Neutrophil (primary cell): ENCODE measurements at regions not wholly inside any gene's neighbourhood (a gene's known extent, or its start where the extent isn't known, plus 50 kb on each side); places are given as distances from the start of the nearest gene placed in this dataset.

Experiments
- H3K27ac ChIP-seq: fragments of 200-600 bp; sonication (generic); 2 replicates; pipeline ENCODE4 v1.5.1; 2016; ENCODE audit warnings: mild to moderate bottlenecking, moderate library complexity
- H3K27me3 ChIP-seq: fragments of 200-600 bp; sonication (generic); 2 replicates; pipeline ENCODE4 v1.6.0; 2016; ENCODE audit warnings: mild to moderate bottlenecking
- H3K36me3 ChIP-seq: fragments of 200-600 bp; sonication (generic); 2 replicates; pipeline ENCODE4 v1.5.1; 2017
- H3K4me1 ChIP-seq, 2 experiments: fragments of 200-600 bp in 1 of 2; sonication (generic) in 1 of 2; 1 replicate in 1 of 2; 2 replicates in 1 of 2; pipeline versions ENCODE4 v1.5.1 to v1.6.1; 2013 to 2016; ENCODE audit warnings: low read depth in 1 of 2, low read length in 1 of 2, mild to moderate bottlenecking in 1 of 2, moderate library complexity in 1 of 2; ENCODE audit not compliant: control insufficient read depth in 1 of 2, insufficient read depth in 1 of 2
- H3K4me3 ChIP-seq, 2 experiments: fragments of 200-600 bp in 1 of 2; sonication (generic) in 1 of 2; 1 replicate in 1 of 2; 2 replicates in 1 of 2; pipeline ENCODE4 v1.5.1; 2013 to 2016; ENCODE audit warnings: low read depth in 1 of 2, low read length in 1 of 2, mild to moderate bottlenecking in 1 of 2, moderate library complexity in 1 of 2
- H3K9me3 ChIP-seq: fragments of 200-600 bp; sonication (generic); 2 replicates; pipeline ENCODE4 v1.5.1; 2016
- CTCF ChIP-seq: fragments of 200-600 bp; sonication (generic); IDR thresholded peaks from 2 replicates; pipeline ENCODE4 v1.5.1; 2016; ENCODE audit warnings: antibody characterized with exemption

GRCh38 chr5:164844348-164844747 is 1338.9 kb downstream of the MAT2B start:
- H3K36me3 ChIP-seq: no peaks in the 10 kb centered on the region
- H3K4me1 ChIP-seq: no peaks in the 10 kb centered on the region
- no peak overlapping the region for H3K4me3 ChIP-seq
- H3K27ac ChIP-seq: no peak overlapping the region
- H3K27me3 ChIP-seq: no peaks in the 10 kb centered on the region
- no peak for TF ChIP-seq CTCF
- no peaks in the 10 kb centered on the region for H3K9me3 ChIP-seq

GRCh38 chr5:164860896-164861295 is 1355.5 kb downstream of the MAT2B start:
- Histone ChIP-seq H3K9me3 (no peaks in the 10 kb centered on the region), H3K27me3 (no peaks in the 10 kb centered on the region), H3K4me3 (no peak overlapping the region), H3K27ac (no peak overlapping the region), H3K4me1 (no peaks in the 10 kb centered on the region), H3K36me3 (no peaks in the 10 kb centered on the region)
- TF ChIP-seq CTCF: no peak

- Histone ChIP-seq H3K4me1 (no peaks in the 10 kb centered on the region), H3K27me3 (no peaks in the 10 kb centered on the region), H3K27ac (no peak overlapping the region), H3K36me3 (no peaks in the 10 kb centered on the region), H3K4me3 (no peak overlapping the region), H3K9me3 (no peaks in the 10 kb centered on the region)
- TF ChIP-seq CTCF: no peak
These were observed 1356.2 kb downstream of the MAT2B start for GRCh38 chr5:164861610-164862009.

GRCh38 chr5:164868761-164869160 is 1363.3 kb downstream of the MAT2B start:
- Histone ChIP-seq H3K4me1 (no peaks in the 10 kb centered on the region), H3K9me3 (no peaks in the 10 kb centered on the region), H3K27ac (no peak overlapping the region), H3K36me3 (no peaks in the 10 kb centered on the region), H3K4me3 (no peak overlapping the region), H3K27me3 (no peaks in the 10 kb centered on the region)
- TF ChIP-seq CTCF: no peak

- H3K9me3 ChIP-seq: peaks cover 2% of the 10 kb centered on the region
- no peak for TF ChIP-seq CTCF
- H3K27ac ChIP-seq: no peak overlapping the region
- no peaks in the 10 kb centered on the region for H3K36me3 ChIP-seq
- H3K4me3 ChIP-seq: no peak overlapping the region
- H3K27me3 ChIP-seq: no peaks in the 10 kb centered on the region
- H3K4me1 ChIP-seq: no peaks in the 10 kb centered on the region
These were observed 1363.9 kb downstream of the MAT2B start for GRCh38 chr5:164869325-164869724.

GRCh38 chr5:164876793-164877192 is 1371.4 kb downstream of the MAT2B start:
- Histone ChIP-seq H3K27ac (no peak overlapping the region), H3K4me3 (no peak overlapping the region), H3K36me3 (no peaks in the 10 kb centered on the region), H3K9me3 (peaks cover 18% of the 10 kb centered on the region), H3K27me3 (no peaks in the 10 kb centered on the region), H3K4me1 (no peaks in the 10 kb centered on the region)
- TF ChIP-seq CTCF: no peak
